Prostate gland (tissue), 2 donors: ENCODE measurements at regions not wholly inside any gene's neighbourhood (a gene's known extent, or its start where the extent isn't known, plus 50 kb on each side); places are given as distances from the start of the nearest gene placed in this dataset.

Source experiments
- DNase-seq: peaks from one replicate; pipeline ENCODE4 v3.0.0-alpha.2; 2019; ENCODE audit warnings: low spot score
- H3K27ac ChIP-seq, 2 donors: fragments of 200-600 bp; sonication (generic); 2 replicates each; pipeline ENCODE4 v1.5.1; 2017 to 2019
- H3K27me3 ChIP-seq: fragments of 200-600 bp; sonication (generic); replicated peaks from 2 replicates; pipeline ENCODE4 v1.5.1; 2019; ENCODE audit not compliant: insufficient read depth
- H3K36me3 ChIP-seq, 2 donors: fragments of 200-600 bp; sonication (generic); 1 replicate in 1 of 2; 2 replicates in 1 of 2; pipeline versions ENCODE4 v1.5.1 to v1.8.1; 2017 to 2019
- H3K4me1 ChIP-seq: fragments of 200-600 bp; sonication (generic); replicated peaks from 2 replicates; pipeline ENCODE4 v1.5.1; 2019
- H3K4me3 ChIP-seq, 2 donors: fragments of 200-600 bp; sonication (generic); 2 replicates each; pipeline ENCODE4 v1.5.1; 2017 to 2019
- H3K9me3 ChIP-seq: fragments of 200-600 bp; sonication (generic); 2 replicates; pipeline ENCODE4 v1.5.1; 2017
- POLR2A ChIP-seq: fragments of 450-650 bp; IDR thresholded peaks from one replicate; pipeline ENCODE4 v1.6.1; 2016; ENCODE audit warnings: antibody characterized with exemption, mild to moderate bottlenecking
- POLR2AphosphoS5 ChIP-seq: sonication (generic); formaldehyde crosslinking; IDR thresholded peaks from one replicate; pipeline ENCODE4 v1.6.1; 2017; ENCODE audit warnings: antibody characterized with exemption
- WGBS: methylation state at CpG from one replicate; pipeline ENCODE4 v1.1.5; 2018; 5-methylcytosine and 5-hydroxymethylcytosine counted together
- intact Hi-C: fragments of 100-400 bp; cut with DNase I; formaldehyde crosslinking; loops from one replicate; pipeline ENCODE4 v1.14.2; 2022
- TF ChIP-seq, protein P1 (sequence below), 4 experiments: fragments of 200-600 bp in 2 of 4; fragments of 450-650 bp in 2 of 4; sonication (generic) in 2 of 4; IDR thresholded peaks; 1 replicate in 3 of 4; 2 replicates in 1 of 4; pipeline ENCODE4 v1.5.1; 2016 to 2019; ENCODE audit warnings: antibody characterized with exemption in 4 of 4, mild to moderate bottlenecking in 2 of 4, moderate library complexity in 2 of 4

DNA sequence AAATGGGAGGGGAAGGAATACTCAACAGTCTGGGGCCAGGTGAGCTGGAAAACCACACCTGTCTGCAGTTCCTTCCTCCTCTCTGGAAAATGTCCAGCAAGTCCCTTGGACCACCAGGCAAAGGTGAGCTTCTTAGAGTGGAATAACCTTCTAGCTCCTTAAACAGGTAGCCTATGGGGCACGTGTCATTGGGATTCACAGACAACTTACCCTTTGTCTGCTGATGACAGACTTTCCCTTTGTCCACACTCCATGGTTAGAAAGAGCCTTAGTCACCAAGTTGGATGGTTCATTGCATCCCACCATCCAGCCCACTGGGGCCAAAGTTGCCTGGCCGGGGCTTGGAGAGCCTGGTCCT, 98.0 kb upstream of the ITGA6 start:
- no peaks in the 10 kb centered on the region for H3K9me3 ChIP-seq
- H3K27me3 ChIP-seq, result no peaks in the 10 kb centered on the region
- no peak overlapping the region for H3K27ac ChIP-seq
- H3K36me3 ChIP-seq, result no peaks in the 10 kb centered on the region
- TF ChIP-seq, protein P1, sequence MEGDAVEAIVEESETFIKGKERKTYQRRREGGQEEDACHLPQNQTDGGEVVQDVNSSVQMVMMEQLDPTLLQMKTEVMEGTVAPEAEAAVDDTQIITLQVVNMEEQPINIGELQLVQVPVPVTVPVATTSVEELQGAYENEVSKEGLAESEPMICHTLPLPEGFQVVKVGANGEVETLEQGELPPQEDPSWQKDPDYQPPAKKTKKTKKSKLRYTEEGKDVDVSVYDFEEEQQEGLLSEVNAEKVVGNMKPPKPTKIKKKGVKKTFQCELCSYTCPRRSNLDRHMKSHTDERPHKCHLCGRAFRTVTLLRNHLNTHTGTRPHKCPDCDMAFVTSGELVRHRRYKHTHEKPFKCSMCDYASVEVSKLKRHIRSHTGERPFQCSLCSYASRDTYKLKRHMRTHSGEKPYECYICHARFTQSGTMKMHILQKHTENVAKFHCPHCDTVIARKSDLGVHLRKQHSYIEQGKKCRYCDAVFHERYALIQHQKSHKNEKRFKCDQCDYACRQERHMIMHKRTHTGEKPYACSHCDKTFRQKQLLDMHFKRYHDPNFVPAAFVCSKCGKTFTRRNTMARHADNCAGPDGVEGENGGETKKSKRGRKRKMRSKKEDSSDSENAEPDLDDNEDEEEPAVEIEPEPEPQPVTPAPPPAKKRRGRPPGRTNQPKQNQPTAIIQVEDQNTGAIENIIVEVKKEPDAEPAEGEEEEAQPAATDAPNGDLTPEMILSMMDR (IDR thresholded peaks at IDR 0.05), result no peak
- TF ChIP-seq POLR2A (no peak), POLR2AphosphoS5 (no peak)
- no peak for DNase-seq
- WGBS, result 100% methylated on average over 2 of the region's 2 CpGs
- intact Hi-C loops, result no loop called here
- H3K4me1 ChIP-seq, result no peaks in the 10 kb centered on the region
- no peak overlapping the region for H3K4me3 ChIP-seq

DNA sequence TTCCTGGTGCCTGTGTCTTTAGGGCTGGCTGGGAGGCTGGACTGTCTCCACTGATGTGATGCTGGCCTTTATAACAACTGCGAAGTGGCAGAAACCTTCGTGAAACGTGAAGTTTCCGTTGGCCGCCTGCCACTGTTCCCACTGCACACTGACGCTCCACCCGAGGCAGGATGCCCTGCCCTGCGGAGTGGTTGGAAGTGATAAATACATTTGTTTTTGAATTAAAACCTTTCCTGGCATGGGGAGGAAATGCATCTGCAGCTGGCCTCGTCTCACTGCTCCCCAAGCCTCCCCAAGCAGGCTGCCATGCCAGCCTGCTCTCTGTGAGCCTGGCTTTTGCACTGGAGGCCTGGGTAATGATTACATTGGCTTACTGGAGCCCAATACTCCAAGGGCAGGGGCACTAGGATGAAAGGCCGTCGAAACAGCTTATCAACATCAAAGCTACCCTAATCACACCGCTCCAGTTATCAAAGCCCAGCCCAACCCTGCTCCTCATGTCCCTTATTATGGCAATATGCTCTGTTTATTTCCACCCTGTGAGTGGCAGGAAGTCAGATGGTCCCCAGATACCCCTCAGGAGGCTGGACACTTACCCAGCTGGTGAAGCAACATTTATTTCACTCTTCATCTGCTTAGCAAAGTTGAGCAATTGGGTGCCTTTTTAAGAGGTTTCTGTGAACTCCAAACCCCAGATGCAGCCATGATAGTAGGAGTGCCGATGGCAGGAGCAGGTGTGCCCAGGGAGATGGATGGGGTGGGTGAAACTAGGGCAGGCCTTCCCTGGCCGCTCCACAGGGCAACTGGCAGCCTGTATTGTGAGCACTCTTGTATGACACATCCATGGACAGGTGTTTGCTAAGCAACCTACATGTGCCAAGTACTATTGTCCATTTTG, 97.4 kb upstream of the ITGA6 start:
- no peak overlapping the region for H3K4me3 ChIP-seq
- H3K36me3 ChIP-seq, result no peaks in the 10 kb centered on the region
- WGBS, result 64% methylated on average over 14 of the region's 14 CpGs
- no peak for DNase-seq
- no peak overlapping the region for H3K27ac ChIP-seq
- H3K4me1 ChIP-seq, result no peaks in the 10 kb centered on the region
- intact Hi-C loops, result no loop called here
- no peaks in the 10 kb centered on the region for H3K9me3 ChIP-seq
- TF ChIP-seq, protein P1 (IDR thresholded peaks at IDR 0.05), result no peak
- TF ChIP-seq POLR2A (no peak), POLR2AphosphoS5 (no peak)
- H3K27me3 ChIP-seq, result no peaks in the 10 kb centered on the region

DNA sequence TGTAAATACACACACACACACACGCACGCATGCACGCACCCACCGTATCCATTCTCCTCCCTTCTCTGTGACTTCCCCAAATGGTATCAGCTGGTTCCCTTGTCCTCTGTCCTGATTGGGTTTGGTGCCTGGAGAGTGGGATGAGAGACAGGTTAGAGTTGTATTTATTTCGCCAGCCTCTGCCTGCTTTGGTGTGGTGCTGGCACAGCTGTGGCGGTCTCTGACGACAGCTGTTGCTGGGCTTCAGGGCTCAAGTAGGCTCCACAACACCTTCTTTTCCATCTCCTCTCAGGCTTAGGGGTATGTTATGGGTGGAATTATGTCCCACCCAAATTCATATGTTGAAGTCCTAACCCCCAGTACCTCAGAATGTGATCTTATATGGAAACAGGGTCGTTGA, 94.9 kb upstream of the ITGA6 start:
- no peaks in the 10 kb centered on the region for H3K27me3 ChIP-seq
- H3K4me3 ChIP-seq, result no peak overlapping the region
- no peaks in the 10 kb centered on the region for H3K9me3 ChIP-seq
- 88% methylated on average over 8 of the region's 8 CpGs for WGBS
- intact Hi-C loops, result no loop called here
- no peak for DNase-seq
- H3K36me3 ChIP-seq, result no peaks in the 10 kb centered on the region
- no peaks in the 10 kb centered on the region for H3K4me1 ChIP-seq
- H3K27ac ChIP-seq, result no peak overlapping the region
- TF ChIP-seq, protein P1 (IDR thresholded peaks at IDR 0.05), result no peak
- TF ChIP-seq POLR2AphosphoS5 (no peak), POLR2A (no peak)

GRCh38 chr2:172333235-172333977, 94.0 kb upstream of the ITGA6 start:
- H3K27ac ChIP-seq, result no peak overlapping the region
- TF ChIP-seq POLR2A, result no peak
- TF ChIP-seq, protein P1 (IDR thresholded peaks at IDR 0.05), result no peak
- no peak for TF ChIP-seq POLR2AphosphoS5
- H3K4me3 ChIP-seq, result no peak overlapping the region
- no peak for DNase-seq
- 64% methylated on average over 5 of the region's 5 CpGs for WGBS
- intact Hi-C loops, result no loop called here
- no peaks in the 10 kb centered on the region for H3K27me3 ChIP-seq
- H3K9me3 ChIP-seq, result no peaks in the 10 kb centered on the region
- no peaks in the 10 kb centered on the region for H3K4me1 ChIP-seq
- no peaks in the 10 kb centered on the region for H3K36me3 ChIP-seq

DNA sequence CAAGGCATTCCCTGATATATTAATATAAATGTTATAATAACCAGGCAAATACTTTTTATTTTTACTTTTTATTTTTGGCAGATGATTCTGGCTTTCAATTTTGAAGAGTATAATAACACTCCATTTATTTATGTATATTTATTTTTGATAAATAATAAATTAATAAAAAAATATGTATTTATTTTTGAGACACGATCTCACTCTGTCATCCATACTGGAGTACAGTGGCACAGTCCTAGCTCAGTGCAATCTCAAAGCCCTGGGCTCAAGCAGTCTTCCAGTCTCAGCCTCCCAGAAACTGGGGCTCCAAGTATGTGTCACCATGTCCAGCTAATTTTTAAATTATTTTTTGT, 93.4 kb upstream of the ITGA6 start:
- no peaks in the 10 kb centered on the region for H3K36me3 ChIP-seq
- H3K27ac ChIP-seq, result no peak overlapping the region
- 93% methylated on average over 1 of the region's 1 CpG for WGBS
- H3K4me3 ChIP-seq, result no peak overlapping the region
- no peaks in the 10 kb centered on the region for H3K9me3 ChIP-seq
- no peak for DNase-seq
- intact Hi-C loops, result no loop called here
- H3K4me1 ChIP-seq, result no peaks in the 10 kb centered on the region
- no peaks in the 10 kb centered on the region for H3K27me3 ChIP-seq
- no peak for TF ChIP-seq POLR2A
- TF ChIP-seq POLR2AphosphoS5, result no peak
- TF ChIP-seq, protein P1 (IDR thresholded peaks at IDR 0.05), result no peak
